Aorta (tissue), 5 donors: ENCODE measurements at regions not wholly inside any gene's neighbourhood (a gene's known extent, or its start where the extent isn't known, plus 50 kb on each side); places are given as distances from the start of the nearest gene placed in this dataset.

ENCODE experiments used
- ATAC-seq: fragments of 200-7000 bp; cut with Tn5 transposase; one replicate; pipeline ENCODE4 v1.9.1; 2022; ENCODE audit warnings: moderate library complexity; ENCODE audit not compliant: low FRiP score
- DNase-seq, 2 donors: peaks; one replicate each; pipeline ENCODE4 v3.0.0-alpha.2; 2020
- H3K27ac ChIP-seq, 2 donors: one replicate each; pipeline ENCODE4 v1.5.1; 2013; ENCODE audit warnings: low read length in 2 of 2, mild to moderate bottlenecking in 2 of 2, moderate library complexity in 2 of 2, control low read depth in 1 of 2, inconsistent platforms in 1 of 2, low read depth in 1 of 2
- H3K27me3 ChIP-seq, 2 donors: one replicate each; pipeline ENCODE4 v1.6.1; 2013; ENCODE audit warnings: control low read depth in 1 of 2, low read length in 1 of 2, mild to moderate bottlenecking in 1 of 2, moderate library complexity in 1 of 2; ENCODE audit not compliant: insufficient read depth in 2 of 2, control insufficient read depth in 1 of 2
- H3K36me3 ChIP-seq, 2 donors: one replicate each; pipeline ENCODE4 v1.6.1; 2013; ENCODE audit warnings: control low read depth in 1 of 2, low read length in 1 of 2, mild to moderate bottlenecking in 1 of 2; ENCODE audit not compliant: insufficient read depth in 2 of 2, control insufficient read depth in 1 of 2
- H3K4me1 ChIP-seq, 2 donors: one replicate each; pipeline ENCODE4 v1.6.1; 2013; ENCODE audit warnings: low read length in 2 of 2, control low read depth in 1 of 2, mild to moderate bottlenecking in 1 of 2, moderate library complexity in 1 of 2; ENCODE audit not compliant: insufficient read depth in 2 of 2, control insufficient read depth in 1 of 2
- H3K4me3 ChIP-seq, 2 donors: one replicate each; pipeline ENCODE4 v1.5.1; 2013; ENCODE audit warnings: low read length in 2 of 2, control low read depth in 1 of 2, mild to moderate bottlenecking in 1 of 2
- H3K9me3 ChIP-seq: one replicate; pipeline ENCODE4 v1.6.1; 2013; ENCODE audit warnings: mild to moderate bottlenecking, low read length; ENCODE audit not compliant: control insufficient read depth
- WGBS, 2 donors: extraction: QIAGEN DNeasy Blood & Tissue Kit; methylation state at CpG; one replicate each; pipeline ENCODE4 v1.1.7; 2013; 5-methylcytosine and 5-hydroxymethylcytosine counted together
- intact Hi-C, 2 donors: fragments of 100-400 bp; cut with DNase I; formaldehyde crosslinking; loops; one replicate each; pipeline versions ENCODE4 v1.14.2 to v1.15.0; 2022
- donor health status: healthy with polysubstance abuse.
- donor health status: Bipolar disorder and iron deficiency.
- donor health status: DM: no; HTN: no; CAD: no.
- donor health status: DM: no; HTN: no; CAD: no.
- donor health status: DM: yes; HTN: yes; CAD: no.

- ATAC-seq, result no peak
- H3K27ac ChIP-seq, result no peak overlapping the region
- peaks cover 1% of the 10 kb centered on the region for H3K9me3 ChIP-seq
- DNase-seq, result no peak
- WGBS, 2 donors, result 35 to 45% methylated on average over 9 of the region's 9 CpGs
- no peak overlapping the region for H3K4me3 ChIP-seq
- peaks cover 0 to 3% of the 10 kb centered on the region in 2 donors for H3K27me3 ChIP-seq
- intact Hi-C loops, result no loop called here
- no peaks in the 10 kb centered on the region for H3K36me3 ChIP-seq
- no peaks in the 10 kb centered on the region for H3K4me1 ChIP-seq
Observed at GRCh38 chr1:114299331-114299975, 145.8 kb upstream of the SYT6 start.

- no peaks in the 10 kb centered on the region for H3K36me3 ChIP-seq
- DNase-seq (no peak), ATAC-seq (no peak)
- no peak overlapping the region for H3K27ac ChIP-seq
- 89 to 90% methylated on average over 12 of the region's 12 CpGs for WGBS, 2 donors
- no peaks in the 10 kb centered on the region for H3K4me1 ChIP-seq
- no peak overlapping the region for H3K4me3 ChIP-seq
- intact Hi-C loops, result no loop called here
- peaks cover 1% of the 10 kb centered on the region for H3K9me3 ChIP-seq
- peaks cover 0 to 4% of the 10 kb centered on the region in 2 donors for H3K27me3 ChIP-seq
Observed at GRCh38 chr1:114298008-114298407, 144.3 kb upstream of the SYT6 start.

GRCh38 chr1:114296413-114296812 is 142.7 kb upstream of the SYT6 start:
- 88 to 96% methylated on average over 4 of the region's 4 CpGs for WGBS, 2 donors
- DNase-seq (no peak), ATAC-seq (no peak)
- no peaks in the 10 kb centered on the region for H3K36me3 ChIP-seq
- no peaks in the 10 kb centered on the region for H3K4me1 ChIP-seq
- intact Hi-C loops, result no loop called here
- H3K27ac ChIP-seq, result no peak overlapping the region
- peaks cover 1% of the 10 kb centered on the region for H3K9me3 ChIP-seq
- peaks cover 0 to 4% of the 10 kb centered on the region in 2 donors for H3K27me3 ChIP-seq
- no peak overlapping the region for H3K4me3 ChIP-seq

DNA sequence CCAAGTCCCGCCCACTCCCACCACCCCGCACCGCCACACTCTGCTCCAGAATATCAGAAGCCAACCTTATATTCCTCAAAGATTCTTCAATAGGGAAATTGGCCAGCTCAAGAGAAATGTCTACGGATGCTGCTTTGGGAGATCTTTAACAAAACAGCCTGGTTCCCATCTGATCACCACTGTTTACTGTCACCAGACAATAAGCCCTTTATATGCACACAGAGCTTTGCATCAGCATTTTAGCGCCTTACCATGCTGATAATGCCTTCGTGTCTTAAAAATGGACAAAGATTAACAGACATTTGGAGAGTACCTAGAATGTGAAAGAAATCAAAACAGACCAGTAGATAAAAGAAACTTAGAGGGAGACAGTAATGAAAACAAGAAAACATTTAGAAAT is 141.7 kb upstream of the SYT6 start:
- Histone ChIP-seq H3K27me3 (peaks cover 0 to 4% of the 10 kb centered on the region in 2 donors), H3K4me1 (no peaks in the 10 kb centered on the region), H3K9me3 (peaks cover 1% of the 10 kb centered on the region), H3K27ac (no peak overlapping the region), H3K36me3 (no peaks in the 10 kb centered on the region), H3K4me3 (no peak overlapping the region)
- intact Hi-C loops, result no loop called here
- DNase-seq, result no peak
- ATAC-seq, result no peak
- 53 to 69% methylated on average over 6 of the region's 6 CpGs for WGBS, 2 donors

- H3K27me3 ChIP-seq, result peaks cover 0 to 4% of the 10 kb centered on the region in 2 donors
- 96 to 99% methylated on average over 2 of the region's 2 CpGs for WGBS, 2 donors
- no peak overlapping the region for H3K4me3 ChIP-seq
- no peaks in the 10 kb centered on the region for H3K36me3 ChIP-seq
- intact Hi-C loops, result no loop called here
- H3K9me3 ChIP-seq, result peaks cover 1% of the 10 kb centered on the region
- DNase-seq (no peak), ATAC-seq (no peak)
- H3K27ac ChIP-seq, result no peak overlapping the region
- no peaks in the 10 kb centered on the region for H3K4me1 ChIP-seq
Observed at GRCh38 chr1:114292835-114293234, 139.2 kb upstream of the SYT6 start.

- H3K27ac ChIP-seq, result no peak overlapping the region
- intact Hi-C loops, result no loop called here
- 94 to 96% methylated on average over 5 of the region's 5 CpGs for WGBS, 2 donors
- H3K27me3 ChIP-seq, result peaks cover 0 to 4% of the 10 kb centered on the region in 2 donors
- no peak overlapping the region for H3K4me3 ChIP-seq
- DNase-seq (no peak), ATAC-seq (no peak)
- H3K36me3 ChIP-seq, result no peaks in the 10 kb centered on the region
- H3K4me1 ChIP-seq, result no peaks in the 10 kb centered on the region
- peaks cover 1% of the 10 kb centered on the region for H3K9me3 ChIP-seq
Observed at GRCh38 chr1:114292194-114292593, 138.5 kb upstream of the SYT6 start.

GRCh38 chr1:114290776-114291175 is 137.1 kb upstream of the SYT6 start:
- Histone ChIP-seq H3K4me1 (no peaks in the 10 kb centered on the region), H3K27me3 (peaks cover 0 to 4% of the 10 kb centered on the region in 2 donors), H3K27ac (no peak overlapping the region), H3K4me3 (no peak overlapping the region), H3K36me3 (no peaks in the 10 kb centered on the region), H3K9me3 (no peaks in the 10 kb centered on the region)
- intact Hi-C loops, result no loop called here
- DNase-seq, result no peak
- ATAC-seq, result no peak
- WGBS, 2 donors, result 42 to 45% methylated on average over 2 of the region's 2 CpGs

DNA sequence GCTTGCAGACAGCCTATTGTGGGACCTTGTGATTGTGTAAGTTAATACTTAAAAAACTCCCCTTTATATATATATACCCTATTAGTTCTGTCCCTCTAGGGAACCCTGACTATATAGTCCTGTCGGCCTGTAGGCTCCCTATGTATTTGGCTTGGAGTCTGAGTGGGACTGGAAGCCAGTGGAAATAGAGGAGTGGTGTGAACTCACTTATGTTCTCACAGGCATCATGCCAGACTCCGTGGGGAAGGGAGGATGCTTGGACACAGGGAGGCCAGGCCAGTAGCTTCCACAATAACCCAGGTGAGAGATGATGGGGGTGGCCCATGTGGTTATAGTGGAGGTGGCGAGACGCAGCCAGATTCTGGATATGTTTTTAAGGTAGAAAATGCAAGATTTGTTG is 136.7 kb upstream of the SYT6 start:
- H3K9me3 ChIP-seq, result no peaks in the 10 kb centered on the region
- H3K27ac ChIP-seq, result no peak overlapping the region
- H3K36me3 ChIP-seq, result no peaks in the 10 kb centered on the region
- peaks cover 0 to 4% of the 10 kb centered on the region in 2 donors for H3K27me3 ChIP-seq
- 50 to 54% methylated on average over 4 of the region's 4 CpGs for WGBS, 2 donors
- no peaks in the 10 kb centered on the region for H3K4me1 ChIP-seq
- DNase-seq (no peak), ATAC-seq (no peak)
- intact Hi-C loops, result no loop called here
- no peak overlapping the region for H3K4me3 ChIP-seq

- Histone ChIP-seq H3K27me3 (peaks cover 0 to 4% of the 10 kb centered on the region in 2 donors), H3K9me3 (no peaks in the 10 kb centered on the region), H3K36me3 (no peaks in the 10 kb centered on the region), H3K4me1 (no peaks in the 10 kb centered on the region), H3K27ac (no peak overlapping the region), H3K4me3 (no peak overlapping the region)
- DNase-seq (no peak), ATAC-seq (no peak)
- intact Hi-C loops, result loop anchor here in 1 of 2 donors (10.0 kb wide), 1 partner anchor 455 kb away; no protein-coding TSS in a partner anchor
- WGBS, 2 donors, result 42 to 50% methylated on average over 8 of the region's 8 CpGs
Observed at GRCh38 chr1:114289824-114290223, 136.2 kb upstream of the SYT6 start.
